Skeletal muscle tissue (tissue), 3 donors: ENCODE measurements at regions not wholly inside any gene's neighbourhood (a gene's known extent, or its start where the extent isn't known, plus 50 kb on each side); places are given as distances from the start of the nearest gene placed in this dataset.
"Not testable (repeated sequence)": the region's sequence is repeated elsewhere in the genome, so short reads cannot be mapped to it uniquely, and the experiment has no call there.

Source experiments
- H3K27ac ChIP-seq: one replicate; pipeline ENCODE4 v1.7.0; 2013; ENCODE audit warnings: mild to moderate bottlenecking, low read depth, low read length, inconsistent platforms
- H3K27me3 ChIP-seq, 3 donors: one replicate each; pipeline ENCODE4 v1.7.0; 2013; ENCODE audit warnings: low read length in 3 of 3; ENCODE audit not compliant: control insufficient read depth in 3 of 3, insufficient read depth in 3 of 3
- H3K36me3 ChIP-seq, 3 donors: one replicate each; pipeline ENCODE4 v1.7.0; 2013; ENCODE audit warnings: low read length in 3 of 3; ENCODE audit not compliant: control insufficient read depth in 3 of 3, insufficient read depth in 3 of 3
- H3K4me1 ChIP-seq, 3 donors: one replicate each; pipeline ENCODE4 v1.7.0; 2013; ENCODE audit warnings: low read length in 3 of 3, mild to moderate bottlenecking in 3 of 3; ENCODE audit not compliant: control insufficient read depth in 3 of 3, insufficient read depth in 3 of 3
- H3K4me3 ChIP-seq, 3 donors: one replicate each; pipeline ENCODE4 v1.7.0; 2013; ENCODE audit warnings: low read length in 3 of 3
- H3K9ac ChIP-seq, 3 donors: one replicate each; pipeline ENCODE4 v1.7.0; 2013; ENCODE audit warnings: low read length in 3 of 3, mild to moderate bottlenecking in 3 of 3, moderate library complexity in 2 of 3, low read depth in 1 of 3
- H3K9me3 ChIP-seq, 3 donors: one replicate each; pipeline ENCODE4 v1.7.0; 2013; ENCODE audit warnings: low read length in 3 of 3; ENCODE audit not compliant: control insufficient read depth in 3 of 3
- donor health status: Osteomylitis.

- H3K9ac ChIP-seq, result no peak overlapping the region
- no peak overlapping the region for H3K4me3 ChIP-seq
- no peaks in the 10 kb centered on the region for H3K36me3 ChIP-seq
- H3K4me1 ChIP-seq, result peaks cover 6 to 7% (median 6%) of the 10 kb centered on the region in 3 donors
- no peaks in the 10 kb centered on the region for H3K9me3 ChIP-seq
- H3K27ac ChIP-seq, result no peak overlapping the region
- H3K27me3 ChIP-seq, result no peaks in the 10 kb centered on the region
These were observed 132.8 kb upstream of the KLF3 start for GRCh38 chr4:38531141-38531727.

- Histone ChIP-seq H3K27ac (no peak overlapping the region), H3K4me1 (peaks cover 6 to 7% (median 6%) of the 10 kb centered on the region in 3 donors), H3K9ac (no peak overlapping the region), H3K4me3 (no peak overlapping the region), H3K9me3 (no peaks in the 10 kb centered on the region), H3K36me3 (no peaks in the 10 kb centered on the region), H3K27me3 (no peaks in the 10 kb centered on the region)
These were observed 131.0 kb upstream of the KLF3 start for GRCh38 chr4:38532908-38533499.

DNA sequence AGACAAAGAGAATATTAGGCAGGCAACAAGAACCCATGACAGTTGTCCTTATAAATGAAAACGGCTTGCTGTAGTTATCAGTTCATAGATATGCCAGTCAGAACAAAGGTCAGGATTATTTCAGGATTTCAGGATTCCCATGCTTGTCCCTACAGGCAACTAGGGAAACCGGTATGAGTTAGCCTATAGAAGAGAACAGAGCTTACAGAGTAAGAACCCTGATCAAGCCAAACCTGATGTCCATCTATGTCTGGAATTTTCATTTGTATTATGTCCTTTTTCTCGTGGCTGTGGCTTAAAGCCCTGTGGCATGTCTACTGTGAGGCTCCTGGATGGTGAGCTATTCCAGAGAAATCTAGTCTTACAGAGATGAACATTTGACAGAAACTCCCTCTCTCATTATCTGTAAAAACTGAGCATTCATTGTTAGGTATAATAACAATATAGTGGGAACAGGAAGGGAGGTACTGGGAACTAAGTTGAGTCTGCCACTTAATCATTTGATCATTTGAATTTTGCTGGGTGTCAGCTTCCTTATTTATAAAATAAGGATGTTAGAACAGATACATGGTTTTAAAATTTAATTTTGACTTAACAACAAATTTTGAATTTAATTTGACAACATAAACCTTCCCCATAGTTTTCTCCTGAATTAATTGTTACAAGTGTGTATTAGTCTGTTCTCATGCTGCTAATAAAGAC, 129.5 kb upstream of the KLF3 start:
- no peaks in the 10 kb centered on the region for H3K36me3 ChIP-seq
- no peak overlapping the region for H3K4me3 ChIP-seq
- no peak overlapping the region for H3K9ac ChIP-seq
- H3K27me3 ChIP-seq, result no peaks in the 10 kb centered on the region
- no peak overlapping the region for H3K27ac ChIP-seq
- peaks cover 3 to 4% (median 3%) of the 10 kb centered on the region in 3 donors for H3K4me1 ChIP-seq
- no peaks in the 10 kb centered on the region for H3K9me3 ChIP-seq

- H3K4me3 ChIP-seq, H3K27ac ChIP-seq, H3K9ac ChIP-seq, H3K27me3 ChIP-seq, H3K36me3 ChIP-seq, H3K4me1 ChIP-seq, H3K9me3 ChIP-seq: not testable (repeated sequence)
These were observed 128.9 kb upstream of the KLF3 start for GRCh38 chr4:38535071-38535470.

DNA sequence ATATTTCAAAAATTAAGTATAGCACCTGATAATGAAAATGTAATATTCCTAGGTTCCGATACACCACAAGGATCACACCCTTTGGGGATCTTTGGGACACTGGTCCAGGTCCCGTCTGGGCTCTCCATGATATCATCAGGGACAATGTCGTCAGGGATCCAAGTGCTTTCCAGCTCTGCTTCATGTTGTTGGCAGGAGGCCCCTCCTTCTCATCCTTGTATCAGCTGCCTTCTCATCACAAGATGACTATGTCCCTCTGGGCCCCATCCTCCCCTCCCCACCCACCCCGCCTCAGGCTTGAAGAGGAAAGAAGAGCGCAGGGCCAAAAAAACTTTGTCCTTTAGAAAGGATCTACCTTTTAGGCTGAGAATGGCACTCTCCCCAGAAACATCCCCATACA, 128.3 kb upstream of the KLF3 start:
- no peak overlapping the region for H3K9ac ChIP-seq
- no peaks in the 10 kb centered on the region for H3K27me3 ChIP-seq
- H3K27ac ChIP-seq, result no peak overlapping the region
- no peak overlapping the region for H3K4me3 ChIP-seq
- H3K36me3 ChIP-seq, result no peaks in the 10 kb centered on the region
- H3K9me3 ChIP-seq, result no peaks in the 10 kb centered on the region
- H3K4me1 ChIP-seq, result no peaks in the 10 kb centered on the region

- Histone ChIP-seq H3K9ac (no peak overlapping the region), H3K27me3 (no peaks in the 10 kb centered on the region), H3K36me3 (no peaks in the 10 kb centered on the region), H3K27ac (no peak overlapping the region), H3K9me3 (no peaks in the 10 kb centered on the region), H3K4me3 (no peak overlapping the region), H3K4me1 (no peaks in the 10 kb centered on the region)
These were observed 127.3 kb upstream of the KLF3 start for GRCh38 chr4:38536716-38537115.

DNA sequence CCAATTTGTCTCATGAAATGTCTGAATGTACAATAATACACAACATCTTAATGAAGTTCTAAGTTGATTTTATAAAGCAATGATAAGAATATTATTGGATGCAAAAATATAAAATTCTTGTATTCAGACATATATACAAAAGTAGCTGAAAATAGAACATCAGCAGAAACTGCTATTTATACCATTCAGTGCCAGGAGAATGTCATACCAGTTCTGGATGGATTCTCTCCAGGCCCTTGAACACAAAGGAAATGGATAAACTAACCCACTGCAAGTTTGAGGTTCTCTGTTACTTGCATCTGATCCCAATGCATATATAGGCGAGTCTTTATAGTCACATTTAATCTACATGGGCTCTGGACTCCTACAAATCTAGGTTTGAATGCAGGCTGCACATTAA, 126.3 kb upstream of the KLF3 start:
- no peak overlapping the region for H3K4me3 ChIP-seq
- no peaks in the 10 kb centered on the region for H3K9me3 ChIP-seq

DNA sequence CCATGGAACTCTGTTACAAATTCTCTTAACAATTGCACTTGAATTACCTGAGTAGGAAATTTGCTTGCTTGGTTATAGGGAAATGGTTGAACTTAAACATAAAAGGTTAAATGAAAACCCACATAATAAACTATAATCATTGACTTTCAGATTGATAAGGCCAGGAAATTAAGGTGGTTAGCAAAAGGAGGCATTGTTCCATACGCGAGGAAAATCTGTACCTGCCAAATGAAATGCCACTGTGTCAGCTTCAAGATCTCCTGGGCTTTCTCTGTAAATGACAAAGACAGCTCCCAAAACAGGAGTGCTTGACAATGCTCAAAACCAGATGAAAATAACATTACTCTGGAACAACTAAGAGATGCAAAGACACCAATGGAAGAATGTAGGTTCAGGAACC, 125.5 kb upstream of the KLF3 start:
- Histone ChIP-seq H3K27me3 (no peaks in the 10 kb centered on the region), H3K4me1 (no peaks in the 10 kb centered on the region), H3K9ac (no peak overlapping the region), H3K4me3 (no peak overlapping the region), H3K36me3 (no peaks in the 10 kb centered on the region), H3K9me3 (no peaks in the 10 kb centered on the region), H3K27ac (no peak overlapping the region)

More for the DNA sequence above, 126.3 kb upstream of the KLF3 start:
- no peak overlapping the region for H3K27ac ChIP-seq
- no peaks in the 10 kb centered on the region for H3K27me3 ChIP-seq
- H3K9ac ChIP-seq, result no peak overlapping the region
- H3K4me1 ChIP-seq, result no peaks in the 10 kb centered on the region
- H3K36me3 ChIP-seq, result no peaks in the 10 kb centered on the region

DNA sequence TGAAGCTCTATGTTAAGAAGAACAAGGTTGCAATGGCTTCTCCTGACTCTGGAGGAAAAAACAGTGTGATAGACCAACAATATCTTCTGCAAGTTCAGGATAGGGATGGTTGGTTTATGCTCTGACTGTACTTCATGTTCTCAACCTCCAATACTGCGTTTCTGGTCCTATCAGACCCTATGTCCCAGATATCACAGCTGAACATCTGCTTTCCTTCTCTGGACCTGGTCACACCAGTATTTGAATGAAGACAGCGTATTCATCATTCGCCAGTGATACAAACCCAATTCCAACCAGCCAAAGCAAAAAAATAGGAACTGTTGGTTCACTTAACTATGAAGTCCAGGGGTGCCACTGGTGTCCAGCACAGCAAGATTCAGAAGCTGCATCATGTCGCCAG, 124.5 kb upstream of the KLF3 start:
- H3K27me3 ChIP-seq, result no peaks in the 10 kb centered on the region
- H3K4me3 ChIP-seq, result no peak overlapping the region
- no peaks in the 10 kb centered on the region for H3K36me3 ChIP-seq
- no peaks in the 10 kb centered on the region for H3K9me3 ChIP-seq
- no peak overlapping the region for H3K27ac ChIP-seq
- no peak overlapping the region for H3K9ac ChIP-seq
- H3K4me1 ChIP-seq, result no peaks in the 10 kb centered on the region

GRCh38 chr4:38547052-38547451, 116.9 kb upstream of the KLF3 start:
- Histone ChIP-seq H3K4me3 (no peak overlapping the region), H3K9me3 (no peaks in the 10 kb centered on the region), H3K4me1 (no peaks in the 10 kb centered on the region), H3K27me3 (no peaks in the 10 kb centered on the region), H3K9ac (no peak overlapping the region), H3K36me3 (no peaks in the 10 kb centered on the region), H3K27ac (no peak overlapping the region)
